HFF-Myc (cell line): ENCODE measurements at regions not wholly inside any gene's neighbourhood (a gene's known extent, or its start where the extent isn't known, plus 50 kb on each side); places are given as distances from the start of the nearest gene placed in this dataset.

Source experiments
- DNase-seq: peaks from one replicate; pipeline ENCODE4 v3.0.0-alpha.2; 2011; ENCODE audit warnings: low read depth; ENCODE audit errors: extremely low read depth
- H3K4me3 ChIP-seq: replicated peaks from 2 replicates; pipeline ENCODE4 v1.5.1; 2011; ENCODE audit warnings: low read depth, mild to moderate bottlenecking, control low read depth, low read length
- TF ChIP-seq, protein P1 (sequence below): IDR thresholded peaks from 2 replicates; pipeline ENCODE4 v1.5.1; 2012; ENCODE audit warnings: mild to moderate bottlenecking, low read depth, low read length, control low read depth; ENCODE audit errors: missing control alignments

DNA sequence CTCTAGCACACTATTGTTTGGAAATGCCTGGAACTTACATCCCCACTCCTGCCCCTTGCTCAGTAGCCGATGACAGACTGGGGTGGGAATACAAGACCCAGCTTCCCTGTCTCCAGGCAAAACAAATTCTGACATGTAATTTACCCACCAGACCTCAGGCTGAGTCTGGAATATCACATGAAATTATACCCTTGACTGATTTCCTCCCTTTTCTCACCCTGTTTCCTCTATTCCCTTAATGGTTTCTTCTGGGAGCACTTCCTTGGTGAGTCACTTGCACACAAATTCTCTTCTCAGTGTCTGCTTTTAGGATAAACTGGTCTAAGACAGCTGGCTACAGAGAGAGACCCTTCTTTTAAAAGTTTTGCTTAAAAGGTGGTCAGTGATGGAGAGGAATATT lies 65.8 kb upstream of the DIPK2B start:
- DNase-seq = no peak
- no peak overlapping the region for H3K4me3 ChIP-seq
- TF ChIP-seq, protein P1, sequence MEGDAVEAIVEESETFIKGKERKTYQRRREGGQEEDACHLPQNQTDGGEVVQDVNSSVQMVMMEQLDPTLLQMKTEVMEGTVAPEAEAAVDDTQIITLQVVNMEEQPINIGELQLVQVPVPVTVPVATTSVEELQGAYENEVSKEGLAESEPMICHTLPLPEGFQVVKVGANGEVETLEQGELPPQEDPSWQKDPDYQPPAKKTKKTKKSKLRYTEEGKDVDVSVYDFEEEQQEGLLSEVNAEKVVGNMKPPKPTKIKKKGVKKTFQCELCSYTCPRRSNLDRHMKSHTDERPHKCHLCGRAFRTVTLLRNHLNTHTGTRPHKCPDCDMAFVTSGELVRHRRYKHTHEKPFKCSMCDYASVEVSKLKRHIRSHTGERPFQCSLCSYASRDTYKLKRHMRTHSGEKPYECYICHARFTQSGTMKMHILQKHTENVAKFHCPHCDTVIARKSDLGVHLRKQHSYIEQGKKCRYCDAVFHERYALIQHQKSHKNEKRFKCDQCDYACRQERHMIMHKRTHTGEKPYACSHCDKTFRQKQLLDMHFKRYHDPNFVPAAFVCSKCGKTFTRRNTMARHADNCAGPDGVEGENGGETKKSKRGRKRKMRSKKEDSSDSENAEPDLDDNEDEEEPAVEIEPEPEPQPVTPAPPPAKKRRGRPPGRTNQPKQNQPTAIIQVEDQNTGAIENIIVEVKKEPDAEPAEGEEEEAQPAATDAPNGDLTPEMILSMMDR = no peak

DNA sequence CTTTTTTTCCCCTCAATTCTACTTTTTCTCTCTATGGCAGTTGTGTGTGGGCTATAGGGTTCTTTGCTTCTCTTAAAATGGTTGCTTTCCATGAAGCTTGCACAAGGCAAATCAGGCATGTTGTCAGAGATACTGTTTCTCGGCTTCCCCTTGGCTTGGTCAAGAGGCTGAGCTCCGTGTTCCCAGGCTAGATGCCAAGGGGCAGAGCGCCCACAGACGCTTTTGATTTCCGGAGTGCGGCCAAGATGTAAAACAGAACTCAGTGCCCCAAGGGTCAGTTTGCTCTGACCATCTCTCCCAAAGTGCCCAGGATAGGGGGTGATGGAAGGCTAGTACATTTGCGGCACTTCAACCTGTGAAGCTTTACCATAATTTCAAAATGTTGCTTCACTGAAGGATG lies 64.2 kb upstream of the DIPK2B start:
- no peak overlapping the region for H3K4me3 ChIP-seq
- DNase-seq = no peak
- TF ChIP-seq, protein P1 = no peak

DNA sequence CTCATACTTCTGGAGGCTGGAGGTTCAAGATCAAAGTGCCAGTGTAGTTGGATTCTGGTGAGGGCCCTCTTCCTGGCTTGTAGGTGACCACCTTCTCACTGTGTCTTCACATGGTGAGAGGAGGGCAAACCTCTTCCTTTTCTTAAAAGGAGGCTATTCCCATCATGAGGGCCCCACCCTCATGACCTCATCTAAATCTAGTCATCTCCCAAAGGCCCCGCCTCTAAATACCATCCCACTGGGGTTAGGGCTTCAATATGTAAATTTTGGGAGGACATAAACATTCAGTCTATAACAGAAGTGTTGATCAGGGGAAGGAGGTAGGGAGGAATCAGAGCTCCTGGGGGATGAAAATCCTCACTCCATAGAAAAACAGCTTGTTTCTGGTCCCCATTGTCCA lies 60.8 kb upstream of the DIPK2B start:
- TF ChIP-seq, protein P1 = no peak
- no peak for DNase-seq
- no peak overlapping the region for H3K4me3 ChIP-seq

DNA sequence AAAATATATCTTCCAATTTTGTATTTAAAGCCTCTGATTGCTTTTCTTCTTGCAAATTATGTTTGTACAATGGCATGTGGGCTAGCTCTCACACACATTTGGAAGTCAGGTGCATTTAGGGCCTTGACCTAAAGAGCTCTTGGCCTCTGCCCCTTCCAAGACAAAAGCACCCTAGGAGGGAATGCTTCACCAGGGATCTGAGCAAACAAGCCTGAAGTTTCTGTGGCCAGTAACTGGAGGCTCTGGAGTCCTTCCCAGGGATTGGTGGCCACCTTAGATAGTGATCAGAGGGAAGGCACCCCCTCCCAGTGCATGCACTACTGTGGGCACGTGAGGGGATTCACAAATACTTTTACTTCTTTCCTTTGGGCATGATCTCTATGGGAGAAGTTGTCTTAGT lies 60.3 kb upstream of the DIPK2B start:
- no peak overlapping the region for H3K4me3 ChIP-seq
- DNase-seq = no peak
- TF ChIP-seq, protein P1 = no peak

DNA sequence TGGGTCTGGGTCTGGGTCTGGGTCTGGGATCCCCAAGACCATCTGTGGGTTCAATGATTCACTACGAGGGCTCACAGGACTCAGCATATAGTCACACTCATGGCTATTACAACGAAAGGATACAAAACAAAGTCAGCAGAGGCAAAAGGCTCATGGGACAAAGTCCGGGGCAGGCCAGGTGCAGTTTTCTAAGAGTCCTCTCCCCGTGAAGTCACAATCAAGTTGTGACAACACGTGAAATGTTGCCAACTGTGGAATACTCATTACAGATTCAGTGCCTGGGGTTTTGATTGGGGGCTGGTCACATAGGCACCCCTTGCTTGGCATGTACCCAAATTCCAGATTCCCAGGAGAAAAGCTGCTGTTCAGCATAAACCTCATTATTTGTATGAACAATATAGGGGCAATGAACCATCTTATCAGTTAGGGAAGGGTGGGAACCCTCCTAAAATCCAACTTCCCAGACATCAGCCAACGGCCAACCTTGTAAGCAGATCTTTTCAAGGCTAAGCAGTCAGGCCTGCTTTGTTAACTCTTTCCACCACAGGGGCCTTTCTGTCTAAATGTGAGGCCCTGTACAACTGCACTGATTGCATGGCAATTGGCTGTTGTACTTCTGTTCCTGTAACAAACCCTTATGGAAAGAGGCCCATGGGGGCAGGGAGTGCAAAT lies 58.2 kb upstream of the DIPK2B start:
- DNase-seq = no peak
- TF ChIP-seq, protein P1 = no peak
- H3K4me3 ChIP-seq = no peak overlapping the region
